ENCODE measurements at regions not wholly inside any gene's neighbourhood (a gene's known extent, or its start where the extent isn't known, plus 50 kb on each side); places are given as distances from the start of the nearest gene placed in this dataset.

- no peak for TF ChIP-seq MAX (IDR thresholded peaks at IDR 0.05)
- TF ChIP-seq TAF1 (IDR thresholded peaks at IDR 0.05; ENCODE audit: low read depth): no peak
- TF ChIP-seq RAD21 (IDR thresholded peaks at IDR 0.05; ENCODE audit: low read depth): no peak
- TF ChIP-seq CREB1 (IDR thresholded peaks at IDR 0.05; ENCODE audit: low read depth): no peak
- TF ChIP-seq CEBPB (IDR thresholded peaks at IDR 0.05): no peak
- no peak for TF ChIP-seq USF1 (IDR thresholded peaks at IDR 0.05)
These were observed 223.8 kb downstream of the C12orf75 start for GRCh38 chr12:105554223-105554678.

DNA sequence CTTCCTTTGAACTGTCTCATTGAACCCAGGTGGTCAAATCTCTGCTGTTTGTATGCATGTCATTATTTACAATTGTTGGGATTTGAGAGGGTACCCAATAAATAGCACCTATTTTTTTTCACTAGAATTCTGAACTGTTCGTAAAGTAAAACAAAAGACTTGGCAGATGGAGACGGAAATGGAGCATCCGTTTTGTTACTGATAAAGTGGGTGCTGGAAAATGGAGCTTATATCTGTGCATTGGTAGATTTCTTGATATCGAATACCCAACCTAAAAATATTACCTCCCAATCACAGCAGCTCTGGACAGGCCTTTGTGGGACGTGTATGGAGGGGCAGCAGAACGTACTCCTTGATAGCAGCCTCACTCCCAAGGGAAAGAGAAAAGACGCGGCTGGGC, 224.4 kb downstream of the C12orf75 start:
- TF ChIP-seq EGR1 (IDR thresholded peaks at IDR 0.05): no peak
- TF ChIP-seq ZBTB7A (IDR thresholded peaks at IDR 0.05; ENCODE audit: low read depth): no peak
- TF ChIP-seq CEBPB (IDR thresholded peaks at IDR 0.05): no peak
- TF ChIP-seq FOXM1 (IDR thresholded peaks at IDR 0.05; ENCODE audit: borderline replicate concordance, low read depth): no peak
- TF ChIP-seq TEAD4 (IDR thresholded peaks at IDR 0.05): no peak
- no peak for TF ChIP-seq REST (IDR thresholded peaks at IDR 0.05; ENCODE audit: low read depth)
- TF ChIP-seq CREB1 (IDR thresholded peaks at IDR 0.05; ENCODE audit: low read depth): no peak

DNA sequence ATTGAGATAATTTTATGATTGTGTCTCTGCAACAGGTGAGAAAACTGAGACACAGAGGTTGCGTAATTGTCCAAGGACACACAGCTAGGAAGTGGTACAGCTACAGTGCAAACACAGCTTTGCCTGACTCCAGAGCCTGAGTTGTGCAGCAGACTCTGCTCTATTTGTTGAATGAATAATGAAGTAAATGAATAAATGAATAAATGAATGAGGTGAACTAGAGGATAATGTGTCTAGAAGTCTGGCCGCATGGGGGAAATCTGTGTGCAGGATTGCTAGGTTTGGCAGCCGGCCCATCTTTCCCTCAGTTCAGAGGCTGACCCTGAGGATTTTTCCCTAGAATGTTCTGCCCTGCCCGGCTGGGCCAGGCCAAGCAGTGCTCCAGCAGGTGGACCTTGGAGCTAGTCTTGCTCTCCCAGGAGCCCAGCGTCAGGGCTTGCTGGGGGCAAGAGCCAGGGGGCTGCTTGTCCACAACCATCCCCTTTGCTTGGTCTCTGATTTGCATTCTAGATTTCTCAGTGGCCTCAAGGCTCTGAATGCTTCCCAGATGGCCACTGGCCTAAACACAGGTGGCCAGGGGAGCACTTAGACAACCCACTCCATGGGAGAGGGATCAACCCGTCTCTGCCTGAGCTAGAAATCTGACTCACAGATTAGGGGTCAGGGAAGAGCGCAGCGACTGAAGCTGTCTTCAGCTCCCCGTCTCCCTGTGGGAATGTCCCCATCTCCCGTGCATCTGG, 225.2 kb downstream of the C12orf75 start:
- TF ChIP-seq NFIC (IDR thresholded peaks at IDR 0.05) (no peak), CEBPB (IDR thresholded peaks at IDR 0.05) (peak; percentile 96)

GRCh38 chr12:105559310-105559709, 228.8 kb downstream of the C12orf75 start:
- TF ChIP-seq FOXM1 (IDR thresholded peaks at IDR 0.05; ENCODE audit: borderline replicate concordance, low read depth) (no peak), TCF12 (IDR thresholded peaks at IDR 0.05; ENCODE audit: low read depth) (no peak), REST (IDR thresholded peaks at IDR 0.05; ENCODE audit: low read depth) (no peak), EP300 (IDR thresholded peaks at IDR 0.05; ENCODE audit: borderline replicate concordance) (peak; percentile 69; the same call in 1 of the 2 replicates), MAX (IDR thresholded peaks at IDR 0.05) (peak; percentile 66; the same call in 1 of the 2 replicates), CREB1 (IDR thresholded peaks at IDR 0.05; ENCODE audit: low read depth) (no peak), EGR1 (IDR thresholded peaks at IDR 0.05) (no peak), USF1 (IDR thresholded peaks at IDR 0.05) (no peak), NFIC (IDR thresholded peaks at IDR 0.05) (no peak), CEBPB (IDR thresholded peaks at IDR 0.05) (no peak), TEAD4 (IDR thresholded peaks at IDR 0.05) (no peak), ZBTB7A (IDR thresholded peaks at IDR 0.05; ENCODE audit: low read depth) (no peak), YY1 (IDR thresholded peaks at IDR 0.05; ENCODE audit: low read depth) (no peak), TAF1 (IDR thresholded peaks at IDR 0.05; ENCODE audit: low read depth) (no peak), RAD21 (IDR thresholded peaks at IDR 0.05; ENCODE audit: low read depth) (no peak)

DNA sequence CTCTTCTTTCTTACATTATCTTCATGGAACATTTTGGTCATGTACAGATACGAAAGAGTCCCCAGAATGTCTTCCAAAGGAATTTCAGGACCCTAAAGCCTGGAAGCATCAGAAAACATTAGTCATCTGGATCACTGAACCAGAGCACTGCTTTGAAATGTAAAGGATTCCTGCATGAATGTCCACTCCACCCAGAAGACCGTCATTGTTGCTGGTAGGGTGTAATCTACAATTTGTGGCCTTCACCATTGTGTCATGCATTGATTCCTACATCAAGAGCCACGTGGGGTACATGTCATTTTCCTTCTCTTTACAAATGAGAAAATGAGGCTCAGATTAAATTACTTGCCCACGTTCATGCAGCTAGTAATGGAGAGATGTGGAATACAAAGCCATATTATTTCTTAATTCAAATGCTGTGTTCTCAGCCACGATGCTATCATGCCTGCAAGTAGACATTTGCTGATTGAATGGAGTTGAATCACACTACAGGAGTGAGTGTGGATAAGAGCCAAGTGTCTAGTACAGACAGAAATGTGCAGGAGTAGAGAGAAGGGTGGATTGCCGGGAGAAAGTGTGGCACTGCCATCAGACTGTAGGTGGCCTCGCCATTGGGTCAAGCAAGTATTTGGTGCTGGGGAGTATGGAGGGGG, 231.2 kb downstream of the C12orf75 start:
- TF ChIP-seq ZBTB7A (IDR thresholded peaks at IDR 0.05; ENCODE audit: low read depth) (no peak), YY1 (IDR thresholded peaks at IDR 0.05; ENCODE audit: low read depth) (peak; percentile 41; the same call in 1 of the 2 replicates), TEAD4 (IDR thresholded peaks at IDR 0.05) (peak; percentile 35; the same call in 1 of the 2 replicates), MAX (IDR thresholded peaks at IDR 0.05) (peak; percentile 70), RAD21 (IDR thresholded peaks at IDR 0.05; ENCODE audit: low read depth) (no peak)
